Gastroesophageal sphincter (tissue), 3 donors: ENCODE measurements at regions not wholly inside any gene's neighbourhood (a gene's known extent, or its start where the extent isn't known, plus 50 kb on each side); places are given as distances from the start of the nearest gene placed in this dataset.

Experiments
- CTCF ChIP-seq, 4 experiments: fragments of 200-600 bp in 2 of 4; fragments of 450-650 bp in 2 of 4; sonication (generic) in 1 of 4; IDR thresholded peaks; one replicate each; pipeline ENCODE4 v1.5.1; 2017 to 2019; ENCODE audit warnings: antibody characterized with exemption in 4 of 4, mild to moderate bottlenecking in 2 of 4, moderate library complexity in 2 of 4
- EP300 ChIP-seq: sonication (generic); formaldehyde crosslinking; IDR thresholded peaks from one replicate; pipeline ENCODE4 v1.6.1; 2017; ENCODE audit warnings: antibody characterized with exemption, mild to moderate bottlenecking
- POLR2A ChIP-seq, 2 donors: fragments of 450-650 bp; IDR thresholded peaks; one replicate each; pipeline ENCODE4 v1.6.1; 2017; ENCODE audit warnings: antibody characterized with exemption in 2 of 2, mild to moderate bottlenecking in 2 of 2, moderate library complexity in 1 of 2
- POLR2AphosphoS5 ChIP-seq: sonication (generic); formaldehyde crosslinking; IDR thresholded peaks from one replicate; pipeline ENCODE4 v1.6.1; 2017; ENCODE audit warnings: antibody characterized with exemption

GRCh38 chr2:156883804-156884203, 373.7 kb upstream of the GALNT5 start:
- TF ChIP-seq POLR2A (IDR thresholded peaks at IDR 0.05) (no peak), CTCF (IDR thresholded peaks at IDR 0.05) (no peak), POLR2AphosphoS5 (no peak), EP300 (no peak)
